ENCODE measurements at regions not wholly inside any gene's neighbourhood (a gene's known extent, or its start where the extent isn't known, plus 50 kb on each side); places are given as distances from the start of the nearest gene placed in this dataset.

- H3K27me3 ChIP-seq (ENCODE audit: control insufficient read depth in 1 of 2, insufficient read depth in 2 of 2, low read length in 2 of 2), result peaks cover 0 to 4% of the 10 kb centered on the region in 2 donors
- H3K9me3 ChIP-seq (ENCODE audit: control insufficient read depth in 1 of 2, low read length in 2 of 2), result no peaks in the 10 kb centered on the region
- no peaks in the 10 kb centered on the region for H3K36me3 ChIP-seq (ENCODE audit: control insufficient read depth in 1 of 2, insufficient read depth in 2 of 2, low read length in 2 of 2)
- H3K4me3 ChIP-seq (ENCODE audit: low read depth in 1 of 2, low read length in 2 of 2), result no peak overlapping the region
- no peaks in the 10 kb centered on the region for H3K4me1 ChIP-seq (ENCODE audit: control insufficient read depth in 1 of 2, insufficient read depth in 2 of 2, low read length in 2 of 2)
- no peak overlapping the region for H3K27ac ChIP-seq (ENCODE audit: low read depth, low read length)
- H3K9ac ChIP-seq (ENCODE audit: low read depth in 1 of 2, low read length in 2 of 2), result no peak overlapping the region
These were observed 103.7 kb downstream of the CTAGE1 start for GRCh38 chr18:22314001-22314400.

GRCh38 chr18:22311301-22311700, 106.4 kb downstream of the CTAGE1 start:
- Histone ChIP-seq H3K9me3 (ENCODE audit: control insufficient read depth in 1 of 2, low read length in 2 of 2) (no peaks in the 10 kb centered on the region), H3K27ac (ENCODE audit: low read depth, low read length) (no peak overlapping the region), H3K27me3 (ENCODE audit: control insufficient read depth in 1 of 2, insufficient read depth in 2 of 2, low read length in 2 of 2) (peaks cover 0 to 4% of the 10 kb centered on the region in 2 donors), H3K9ac (ENCODE audit: low read depth in 1 of 2, low read length in 2 of 2) (no peak overlapping the region), H3K36me3 (ENCODE audit: control insufficient read depth in 1 of 2, insufficient read depth in 2 of 2, low read length in 2 of 2) (no peaks in the 10 kb centered on the region), H3K4me3 (ENCODE audit: low read depth in 1 of 2, low read length in 2 of 2) (no peak overlapping the region), H3K4me1 (ENCODE audit: control insufficient read depth in 1 of 2, insufficient read depth in 2 of 2, low read length in 2 of 2) (no peaks in the 10 kb centered on the region)

GRCh38 chr18:22309191-22309590, 108.5 kb downstream of the CTAGE1 start:
- Histone ChIP-seq H3K9me3 (ENCODE audit: control insufficient read depth in 1 of 2, low read length in 2 of 2) (no peaks in the 10 kb centered on the region), H3K4me1 (ENCODE audit: control insufficient read depth in 1 of 2, insufficient read depth in 2 of 2, low read length in 2 of 2) (no peaks in the 10 kb centered on the region), H3K27ac (ENCODE audit: low read depth, low read length) (no peak overlapping the region), H3K27me3 (ENCODE audit: control insufficient read depth in 1 of 2, insufficient read depth in 2 of 2, low read length in 2 of 2) (peaks cover 0 to 4% of the 10 kb centered on the region in 2 donors), H3K9ac (ENCODE audit: low read depth in 1 of 2, low read length in 2 of 2) (no peak overlapping the region), H3K4me3 (ENCODE audit: low read depth in 1 of 2, low read length in 2 of 2) (no peak overlapping the region), H3K36me3 (ENCODE audit: control insufficient read depth in 1 of 2, insufficient read depth in 2 of 2, low read length in 2 of 2) (no peaks in the 10 kb centered on the region)

GRCh38 chr18:22307528-22307927, 110.2 kb downstream of the CTAGE1 start:
- Histone ChIP-seq H3K9me3 (ENCODE audit: control insufficient read depth in 1 of 2, low read length in 2 of 2) (no peaks in the 10 kb centered on the region), H3K9ac (ENCODE audit: low read depth in 1 of 2, low read length in 2 of 2) (no peak overlapping the region), H3K4me1 (ENCODE audit: control insufficient read depth in 1 of 2, insufficient read depth in 2 of 2, low read length in 2 of 2) (no peaks in the 10 kb centered on the region), H3K27me3 (ENCODE audit: control insufficient read depth in 1 of 2, insufficient read depth in 2 of 2, low read length in 2 of 2) (peaks cover 0 to 4% of the 10 kb centered on the region in 2 donors), H3K36me3 (ENCODE audit: control insufficient read depth in 1 of 2, insufficient read depth in 2 of 2, low read length in 2 of 2) (no peaks in the 10 kb centered on the region), H3K27ac (ENCODE audit: low read depth, low read length) (no peak overlapping the region), H3K4me3 (ENCODE audit: low read depth in 1 of 2, low read length in 2 of 2) (no peak overlapping the region)

- no peak overlapping the region for H3K9ac ChIP-seq (ENCODE audit: low read depth in 1 of 2, low read length in 2 of 2)
- H3K36me3 ChIP-seq (ENCODE audit: control insufficient read depth in 1 of 2, insufficient read depth in 2 of 2, low read length in 2 of 2), result no peaks in the 10 kb centered on the region
- H3K4me3 ChIP-seq (ENCODE audit: low read depth in 1 of 2, low read length in 2 of 2), result no peak overlapping the region
- H3K27ac ChIP-seq (ENCODE audit: low read depth, low read length), result no peak overlapping the region
- no peaks in the 10 kb centered on the region for H3K27me3 ChIP-seq (ENCODE audit: control insufficient read depth in 1 of 2, insufficient read depth in 2 of 2, low read length in 2 of 2)
- no peaks in the 10 kb centered on the region for H3K9me3 ChIP-seq (ENCODE audit: control insufficient read depth in 1 of 2, low read length in 2 of 2)
- no peaks in the 10 kb centered on the region for H3K4me1 ChIP-seq (ENCODE audit: control insufficient read depth in 1 of 2, insufficient read depth in 2 of 2, low read length in 2 of 2)
These were observed 113.8 kb downstream of the CTAGE1 start for GRCh38 chr18:22303927-22304326.

- Histone ChIP-seq H3K9ac (ENCODE audit: low read depth in 1 of 2, low read length in 2 of 2) (no peak overlapping the region), H3K4me1 (ENCODE audit: control insufficient read depth in 1 of 2, insufficient read depth in 2 of 2, low read length in 2 of 2) (no peaks in the 10 kb centered on the region), H3K9me3 (ENCODE audit: control insufficient read depth in 1 of 2, low read length in 2 of 2) (no peaks in the 10 kb centered on the region), H3K27ac (ENCODE audit: low read depth, low read length) (no peak overlapping the region), H3K27me3 (ENCODE audit: control insufficient read depth in 1 of 2, insufficient read depth in 2 of 2, low read length in 2 of 2) (no peaks in the 10 kb centered on the region), H3K36me3 (ENCODE audit: control insufficient read depth in 1 of 2, insufficient read depth in 2 of 2, low read length in 2 of 2) (no peaks in the 10 kb centered on the region), H3K4me3 (ENCODE audit: low read depth in 1 of 2, low read length in 2 of 2) (no peak overlapping the region)
These were observed 115.6 kb downstream of the CTAGE1 start for GRCh38 chr18:22302144-22302543.

- Histone ChIP-seq H3K36me3 (ENCODE audit: control insufficient read depth in 1 of 2, insufficient read depth in 2 of 2, low read length in 2 of 2) (no peaks in the 10 kb centered on the region), H3K4me3 (ENCODE audit: low read depth in 1 of 2, low read length in 2 of 2) (no peak overlapping the region), H3K27ac (ENCODE audit: low read depth, low read length) (no peak overlapping the region), H3K27me3 (ENCODE audit: control insufficient read depth in 1 of 2, insufficient read depth in 2 of 2, low read length in 2 of 2) (no peaks in the 10 kb centered on the region), H3K9me3 (ENCODE audit: control insufficient read depth in 1 of 2, low read length in 2 of 2) (no peaks in the 10 kb centered on the region), H3K9ac (ENCODE audit: low read depth in 1 of 2, low read length in 2 of 2) (no peak overlapping the region), H3K4me1 (ENCODE audit: control insufficient read depth in 1 of 2, insufficient read depth in 2 of 2, low read length in 2 of 2) (no peaks in the 10 kb centered on the region)
These were observed 116.8 kb downstream of the CTAGE1 start for GRCh38 chr18:22300665-22301636.

GRCh38 chr18:22297008-22297407, 120.7 kb downstream of the CTAGE1 start:
- Histone ChIP-seq H3K36me3 (ENCODE audit: control insufficient read depth in 1 of 2, insufficient read depth in 2 of 2, low read length in 2 of 2) (no peaks in the 10 kb centered on the region), H3K4me1 (ENCODE audit: control insufficient read depth in 1 of 2, insufficient read depth in 2 of 2, low read length in 2 of 2) (no peaks in the 10 kb centered on the region), H3K4me3 (ENCODE audit: low read depth in 1 of 2, low read length in 2 of 2) (no peak overlapping the region), H3K27ac (ENCODE audit: low read depth, low read length) (no peak overlapping the region), H3K9me3 (ENCODE audit: control insufficient read depth in 1 of 2, low read length in 2 of 2) (no peaks in the 10 kb centered on the region), H3K9ac (ENCODE audit: low read depth in 1 of 2, low read length in 2 of 2) (no peak overlapping the region), H3K27me3 (ENCODE audit: control insufficient read depth in 1 of 2, insufficient read depth in 2 of 2, low read length in 2 of 2) (no peaks in the 10 kb centered on the region)

GRCh38 chr18:22296304-22296703, 121.4 kb downstream of the CTAGE1 start:
- H3K27ac ChIP-seq (ENCODE audit: low read depth, low read length), result no peak overlapping the region
- no peak overlapping the region for H3K4me3 ChIP-seq (ENCODE audit: low read depth in 1 of 2, low read length in 2 of 2)
- no peak overlapping the region for H3K9ac ChIP-seq (ENCODE audit: low read depth in 1 of 2, low read length in 2 of 2)
- H3K9me3 ChIP-seq (ENCODE audit: control insufficient read depth in 1 of 2, low read length in 2 of 2), result no peaks in the 10 kb centered on the region
- no peaks in the 10 kb centered on the region for H3K36me3 ChIP-seq (ENCODE audit: control insufficient read depth in 1 of 2, insufficient read depth in 2 of 2, low read length in 2 of 2)
- no peaks in the 10 kb centered on the region for H3K4me1 ChIP-seq (ENCODE audit: control insufficient read depth in 1 of 2, insufficient read depth in 2 of 2, low read length in 2 of 2)
- no peaks in the 10 kb centered on the region for H3K27me3 ChIP-seq (ENCODE audit: control insufficient read depth in 1 of 2, insufficient read depth in 2 of 2, low read length in 2 of 2)

- H3K4me3 ChIP-seq (ENCODE audit: low read depth in 1 of 2, low read length in 2 of 2), result no peak overlapping the region
- H3K4me1 ChIP-seq (ENCODE audit: control insufficient read depth in 1 of 2, insufficient read depth in 2 of 2, low read length in 2 of 2), result no peaks in the 10 kb centered on the region
- H3K9me3 ChIP-seq (ENCODE audit: control insufficient read depth in 1 of 2, low read length in 2 of 2), result no peaks in the 10 kb centered on the region
- no peak overlapping the region for H3K9ac ChIP-seq (ENCODE audit: low read depth in 1 of 2, low read length in 2 of 2)
- no peak overlapping the region for H3K27ac ChIP-seq (ENCODE audit: low read depth, low read length)
- no peaks in the 10 kb centered on the region for H3K27me3 ChIP-seq (ENCODE audit: control insufficient read depth in 1 of 2, insufficient read depth in 2 of 2, low read length in 2 of 2)
- H3K36me3 ChIP-seq (ENCODE audit: control insufficient read depth in 1 of 2, insufficient read depth in 2 of 2, low read length in 2 of 2), result no peaks in the 10 kb centered on the region
These were observed 124.0 kb downstream of the GATA6 start for GRCh38 chr18:22293417-22293816.

Data from duodenal mucosa (tissue), 2 donors.